DMS114 treated with DMSO at 0.1 percent for 48 hours (cell line): ENCODE measurements at regions not wholly inside any gene's neighbourhood (a gene's known extent, or its start where the extent isn't known, plus 50 kb on each side); places are given as distances from the start of the nearest gene placed in this dataset.
"Not testable (repeated sequence)": the region's sequence is repeated elsewhere in the genome, so short reads cannot be mapped to it uniquely, and the experiment has no call there.

Experiments
- DNase-seq: peaks from one replicate; lab custom pipeline; 2025; ENCODE audit not compliant: unreplicated experiment; lab: John Stamatoyannopoulos, UW

- no peak for DNase-seq
Measured at GRCh38 chrX:95956745-95957144, 727.9 kb upstream of the DIAPH2 start.

DNA sequence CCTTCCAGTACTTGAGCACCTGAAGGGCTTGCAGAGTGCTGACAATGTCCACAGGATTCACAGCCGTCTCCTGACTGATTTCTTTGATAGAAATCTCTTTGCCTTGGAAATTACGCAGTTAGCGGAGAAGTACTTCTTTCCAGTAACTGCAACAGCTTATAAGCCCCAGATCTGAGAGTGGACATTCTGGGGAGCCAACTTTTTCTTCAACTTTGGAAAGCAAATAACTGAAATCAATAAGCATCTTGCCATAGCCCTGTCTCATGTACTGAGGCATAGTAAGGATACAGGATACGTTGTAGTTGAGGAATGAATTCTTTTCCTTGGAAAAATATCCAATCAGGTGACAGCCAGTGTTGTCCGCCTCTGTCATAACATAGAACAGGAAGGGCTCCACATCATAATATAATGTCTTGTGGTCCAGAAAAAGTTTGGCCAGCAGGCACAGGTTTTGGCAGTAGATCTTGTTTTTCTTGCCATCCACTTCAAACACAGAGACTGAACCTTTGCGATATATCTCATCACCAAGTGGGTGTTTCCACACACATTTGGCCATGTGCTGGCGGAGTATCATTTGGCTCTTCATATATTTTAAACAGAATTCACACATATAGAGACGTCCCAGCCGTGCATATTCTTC lies 711.1 kb upstream of the DIAPH2 start:
- DNase-seq: not testable (repeated sequence)

- no peak for DNase-seq
Measured at GRCh38 chrX:95974096-95974470, 710.6 kb upstream of the DIAPH2 start.

DNA sequence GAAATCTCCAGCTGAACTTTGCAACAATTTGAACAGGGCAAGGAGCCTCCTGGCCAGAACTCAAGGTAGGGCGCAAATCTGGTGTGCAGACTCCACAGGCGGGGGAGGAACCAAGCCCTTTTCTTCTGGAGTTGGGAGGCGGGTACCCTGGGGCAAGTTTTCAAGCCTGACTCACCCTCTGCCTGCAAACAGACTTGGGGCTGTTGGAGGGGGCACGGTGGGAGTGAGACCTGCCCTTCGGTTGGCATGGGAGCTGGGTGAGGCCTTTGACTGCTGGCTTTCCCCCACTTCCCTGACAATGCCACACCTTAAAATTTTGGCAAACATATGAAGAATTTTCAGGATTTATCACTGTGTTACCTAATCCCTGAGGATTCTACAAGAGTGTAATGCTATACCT lies 709.8 kb upstream of the DIAPH2 start:
- no peak for DNase-seq

DNA sequence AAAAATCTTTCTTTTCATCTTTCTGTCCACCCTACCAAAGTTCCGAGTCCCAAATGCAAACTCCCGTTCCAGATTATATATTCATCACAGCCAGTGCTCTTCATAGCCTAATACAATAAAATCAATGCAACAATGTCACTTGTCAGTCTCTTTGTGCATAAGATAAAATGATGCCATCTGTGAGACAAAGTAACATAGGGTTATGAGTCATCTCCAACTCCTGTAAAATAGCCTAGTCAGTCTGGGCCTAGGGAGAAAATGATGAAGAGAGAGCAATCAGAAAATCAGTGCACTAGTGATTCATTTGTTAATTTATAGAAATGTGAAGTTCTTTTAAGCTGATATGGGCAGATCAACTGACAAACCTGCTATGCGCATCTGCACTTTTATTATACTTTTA lies 689.1 kb upstream of the DIAPH2 start:
- no peak for DNase-seq

GRCh38 chrX:95996294-95996693 lies 688.3 kb upstream of the DIAPH2 start:
- DNase-seq: no peak

DNA sequence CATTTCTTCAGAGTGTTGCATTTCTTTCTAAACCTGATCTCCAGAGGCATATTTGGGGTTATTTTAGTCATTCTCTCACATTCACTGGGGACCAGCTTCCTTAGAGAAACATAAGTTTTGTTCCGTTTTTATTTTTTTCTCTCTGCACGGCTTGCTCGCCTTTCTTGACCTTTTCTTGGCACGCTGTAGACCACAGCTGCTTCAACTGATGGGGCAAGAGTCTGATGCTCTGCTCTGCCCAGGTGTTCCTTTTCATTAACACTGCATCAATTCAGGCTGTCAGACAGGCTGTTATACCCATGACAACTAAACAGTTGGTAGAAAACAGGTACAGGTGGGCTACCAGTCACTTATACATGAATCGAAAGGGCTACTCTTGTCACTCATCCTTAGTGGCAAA lies 682.2 kb upstream of the DIAPH2 start:
- no peak for DNase-seq

GRCh38 chrX:96004386-96004785 lies 680.3 kb upstream of the DIAPH2 start:
- DNase-seq: no peak

DNA sequence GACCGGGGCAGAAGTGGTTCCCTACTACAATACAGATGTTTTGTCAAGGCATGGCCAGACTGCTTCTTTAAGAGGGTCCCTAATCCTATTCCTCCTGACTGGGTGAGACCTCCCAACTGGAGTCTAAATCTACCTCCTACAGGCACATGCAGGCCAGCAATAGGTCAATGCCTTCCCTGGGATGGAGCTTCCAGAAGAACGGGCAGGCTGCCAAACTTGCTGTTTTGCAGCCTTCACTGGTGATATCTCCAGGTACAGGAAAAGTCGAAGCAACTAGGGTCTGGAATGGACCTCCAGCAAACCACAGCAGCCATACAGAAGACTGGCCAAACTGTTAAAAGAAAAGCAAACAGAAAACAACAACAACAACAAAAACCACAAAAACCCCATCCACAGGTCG lies 678.4 kb upstream of the DIAPH2 start:
- DNase-seq: no peak

- no peak for DNase-seq
Measured at GRCh38 chrX:96027407-96027806, 657.2 kb upstream of the DIAPH2 start.

DNA sequence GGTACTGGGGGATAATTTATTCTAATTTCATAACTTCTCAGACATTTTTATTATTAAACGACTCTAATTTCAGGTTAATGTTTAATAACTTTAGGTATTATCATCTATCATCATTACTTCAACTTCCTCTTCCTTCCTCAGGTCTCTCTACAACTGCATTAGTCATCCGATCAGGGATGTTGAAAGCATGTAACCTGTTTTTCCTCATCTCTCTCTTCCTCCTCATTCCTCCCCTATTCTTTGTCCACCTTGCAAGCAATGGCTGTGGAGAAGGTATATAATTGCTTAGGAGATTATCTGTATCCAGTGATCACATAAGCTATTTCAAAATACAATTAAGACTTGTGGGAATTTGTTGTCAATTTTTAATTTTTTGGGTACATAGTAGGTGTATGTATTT lies 632.6 kb upstream of the DIAPH2 start:
- DNase-seq: no peak

GRCh38 chrX:96081891-96082290 lies 602.8 kb upstream of the DIAPH2 start:
- no peak for DNase-seq

- no peak for DNase-seq
Measured at GRCh38 chrX:96094616-96095015, 590.0 kb upstream of the DIAPH2 start.

GRCh38 chrX:96098471-96098870 lies 586.2 kb upstream of the DIAPH2 start:
- DNase-seq: no peak

- DNase-seq: no peak
Measured at GRCh38 chrX:96102997-96103396, 581.6 kb upstream of the DIAPH2 start.

DNA sequence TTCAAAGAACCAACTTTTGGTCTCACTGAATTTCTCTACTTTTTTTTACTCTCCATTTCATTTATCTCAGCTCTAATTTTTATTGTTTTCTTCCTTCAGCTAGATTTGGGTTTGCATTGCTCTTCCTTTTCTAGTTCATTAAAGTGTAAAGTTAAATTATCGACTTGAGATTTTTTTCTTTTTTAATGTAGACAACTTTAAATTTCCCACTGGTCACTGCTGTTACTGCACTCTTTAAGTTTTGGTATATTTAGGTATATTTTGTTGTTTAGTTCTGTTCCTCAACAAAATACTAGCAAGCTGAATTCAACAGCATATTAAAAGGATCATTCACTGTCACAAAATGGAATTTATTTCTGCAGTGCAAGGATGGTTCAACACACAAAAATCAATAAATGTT lies 572.0 kb upstream of the DIAPH2 start:
- DNase-seq: no peak

DNA sequence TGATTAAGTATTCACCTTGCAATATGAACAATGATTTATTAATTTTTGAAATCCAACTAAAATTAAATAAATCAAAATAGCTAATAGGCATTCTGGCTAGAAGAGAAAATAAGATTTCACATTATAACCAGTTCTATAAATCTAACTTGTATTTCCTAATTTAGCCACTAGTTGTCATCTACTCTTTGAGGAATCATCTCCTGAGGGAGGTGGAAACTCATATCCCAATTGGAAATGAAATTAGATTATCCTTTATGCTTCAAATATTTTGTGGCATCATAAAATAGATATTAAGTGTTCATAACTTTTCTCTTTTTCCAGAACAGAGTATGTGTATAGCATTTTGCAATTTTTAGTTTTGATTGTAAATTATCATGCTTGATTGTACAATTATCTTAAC lies 558.5 kb upstream of the DIAPH2 start:
- no peak for DNase-seq

- not testable (repeated sequence) for DNase-seq
Measured at GRCh38 chrX:96128058-96128457, 556.6 kb upstream of the DIAPH2 start.

DNA sequence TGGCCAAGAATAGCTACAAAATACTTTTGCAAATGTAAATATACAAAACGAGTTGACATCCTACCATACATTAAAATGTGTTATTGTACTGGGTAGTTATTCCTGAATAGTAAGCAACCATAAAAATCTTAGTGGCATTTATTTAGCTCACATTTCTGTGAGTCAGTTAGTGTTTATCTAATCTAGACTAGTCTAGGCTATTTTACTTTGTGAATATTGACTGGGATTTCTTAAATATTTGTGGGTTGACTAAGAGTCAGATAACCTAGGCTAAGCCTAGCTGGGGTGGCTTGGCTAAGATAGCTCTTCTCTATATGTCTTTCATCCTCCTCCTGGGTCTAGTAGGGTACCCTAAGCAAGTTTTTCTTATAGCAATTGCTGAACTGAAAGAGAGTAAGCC lies 543.8 kb upstream of the DIAPH2 start:
- no peak for DNase-seq

DNA sequence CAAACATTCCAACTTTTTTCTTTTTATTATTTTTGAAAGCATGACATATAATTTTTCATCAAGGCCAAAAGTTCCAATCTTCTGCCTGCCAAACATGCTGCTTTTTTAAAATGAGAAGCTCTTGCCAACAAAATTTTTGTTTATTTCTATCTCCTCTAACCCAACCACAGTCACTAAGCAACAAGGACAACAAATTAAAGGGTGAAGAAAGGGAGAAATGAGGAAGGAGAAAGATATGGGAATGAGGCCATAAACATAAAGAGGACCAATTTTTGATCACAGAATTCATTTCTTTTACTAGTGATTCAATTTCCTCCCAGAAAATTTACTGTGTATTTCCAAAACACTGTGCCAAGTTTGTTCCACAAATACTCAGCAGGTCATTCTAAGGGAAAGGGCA lies 537.0 kb upstream of the DIAPH2 start:
- no peak for DNase-seq

DNA sequence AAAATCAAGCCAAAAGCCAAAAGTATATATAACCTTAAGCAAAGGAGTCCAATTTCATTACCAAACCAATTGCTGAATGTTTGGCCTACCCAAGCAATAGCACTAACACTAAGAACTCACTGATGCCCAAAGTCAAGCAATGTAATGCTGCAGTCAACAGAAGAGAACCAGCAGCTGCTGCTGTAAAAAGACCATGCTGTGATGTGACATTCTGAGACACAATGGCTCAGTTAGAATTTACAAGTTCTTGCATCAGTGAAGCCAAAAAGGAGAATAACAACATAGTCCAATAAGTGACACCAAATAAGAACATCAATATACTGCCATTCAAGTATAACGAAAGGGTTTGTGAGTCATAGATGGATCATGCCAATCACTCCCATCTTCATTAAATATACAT lies 514.0 kb upstream of the DIAPH2 start:
- DNase-seq: no peak

GRCh38 chrX:96176921-96177320 lies 507.7 kb upstream of the DIAPH2 start:
- DNase-seq: no peak

- no peak for DNase-seq
Measured at GRCh38 chrX:96181605-96182004, 503.0 kb upstream of the DIAPH2 start.

GRCh38 chrX:96182366-96182765 lies 502.3 kb upstream of the DIAPH2 start:
- DNase-seq: no peak
